ENCODE measurements at regions not wholly inside any gene's neighbourhood (a gene's known extent, or its start where the extent isn't known, plus 50 kb on each side); places are given as distances from the start of the nearest gene placed in this dataset.

DNA sequence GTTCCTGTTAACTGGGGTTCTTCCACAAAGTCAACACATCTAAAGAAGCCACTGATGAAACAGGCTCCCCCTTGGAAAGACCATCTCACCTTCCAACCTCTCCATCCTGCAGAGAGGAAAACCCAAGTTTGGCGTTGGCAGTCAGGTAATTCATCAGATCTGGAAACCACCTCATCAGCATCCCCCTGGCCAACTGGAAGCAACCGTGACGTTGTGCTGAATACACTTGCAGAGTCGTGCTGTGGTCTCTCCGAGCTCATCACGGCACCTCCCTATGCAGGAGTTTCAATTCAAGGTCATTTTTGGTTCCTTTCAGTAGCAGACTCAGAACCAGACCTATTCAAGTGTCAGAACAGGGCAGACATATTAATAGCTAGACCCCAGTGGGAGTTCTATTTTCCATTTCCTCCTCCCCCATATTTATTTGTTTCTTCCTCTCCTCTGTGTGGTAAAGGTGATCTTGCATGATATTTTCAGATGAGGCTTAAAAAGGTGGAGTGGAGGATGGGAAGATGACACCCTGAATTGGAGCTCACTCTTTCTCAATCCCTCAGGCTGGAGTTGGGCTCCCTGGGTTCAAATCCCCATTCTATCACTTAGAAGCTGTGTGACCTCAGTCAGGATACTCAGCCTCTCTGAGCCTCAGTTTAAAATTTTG lies 149.1 kb upstream of the ADO start:
- ChIA-PET CTCF (no interaction called here), POLR2A (no interaction called here)
- DNase-seq (ENCODE audit: extremely low spot score) = no peak
- no peak for TF ChIP-seq L3MBTL2 (conservative IDR thresholded peaks at IDR 0.05)
- no peak for TF ChIP-seq BHLHE40 (IDR thresholded peaks at IDR 0.05; ENCODE audit: borderline replicate concordance)
- no peak for TF ChIP-seq FOXA1 (IDR thresholded peaks at IDR 0.05)
- no peak for TF ChIP-seq CTBP1 (IDR thresholded peaks at IDR 0.05; ENCODE audit: borderline replicate concordance)
- no peak for TF ChIP-seq FOXM1 (IDR thresholded peaks at IDR 0.05; ENCODE audit: borderline replicate concordance)
- no peak for TF ChIP-seq ARNT (IDR thresholded peaks at IDR 0.05)
- no peak for TF ChIP-seq HDGF (IDR thresholded peaks at IDR 0.05; ENCODE audit: borderline replicate concordance)
- TF ChIP-seq, protein P1, sequence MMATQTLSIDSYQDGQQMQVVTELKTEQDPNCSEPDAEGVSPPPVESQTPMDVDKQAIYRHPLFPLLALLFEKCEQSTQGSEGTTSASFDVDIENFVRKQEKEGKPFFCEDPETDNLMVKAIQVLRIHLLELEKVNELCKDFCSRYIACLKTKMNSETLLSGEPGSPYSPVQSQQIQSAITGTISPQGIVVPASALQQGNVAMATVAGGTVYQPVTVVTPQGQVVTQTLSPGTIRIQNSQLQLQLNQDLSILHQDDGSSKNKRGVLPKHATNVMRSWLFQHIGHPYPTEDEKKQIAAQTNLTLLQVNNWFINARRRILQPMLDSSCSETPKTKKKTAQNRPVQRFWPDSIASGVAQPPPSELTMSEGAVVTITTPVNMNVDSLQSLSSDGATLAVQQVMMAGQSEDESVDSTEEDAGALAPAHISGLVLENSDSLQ (IDR thresholded peaks at IDR 0.05) = no peak
- no peak for TF ChIP-seq SP1 (IDR thresholded peaks at IDR 0.05)
- no peak for TF ChIP-seq NFRKB (IDR thresholded peaks at IDR 0.05)
- TF ChIP-seq ELF4 (IDR thresholded peaks at IDR 0.05) = no peak
- TF ChIP-seq TARDBP (IDR thresholded peaks at IDR 0.05) = no peak
- TF ChIP-seq FOXK2 (IDR thresholded peaks at IDR 0.05) = no peak
- no peak for TF ChIP-seq ZNF384 (IDR thresholded peaks at IDR 0.05)
- no peak for TF ChIP-seq SUZ12 (IDR thresholded peaks at IDR 0.05)
- TF ChIP-seq LEF1 (IDR thresholded peaks at IDR 0.05; ENCODE audit: borderline replicate concordance) = no peak

DNA sequence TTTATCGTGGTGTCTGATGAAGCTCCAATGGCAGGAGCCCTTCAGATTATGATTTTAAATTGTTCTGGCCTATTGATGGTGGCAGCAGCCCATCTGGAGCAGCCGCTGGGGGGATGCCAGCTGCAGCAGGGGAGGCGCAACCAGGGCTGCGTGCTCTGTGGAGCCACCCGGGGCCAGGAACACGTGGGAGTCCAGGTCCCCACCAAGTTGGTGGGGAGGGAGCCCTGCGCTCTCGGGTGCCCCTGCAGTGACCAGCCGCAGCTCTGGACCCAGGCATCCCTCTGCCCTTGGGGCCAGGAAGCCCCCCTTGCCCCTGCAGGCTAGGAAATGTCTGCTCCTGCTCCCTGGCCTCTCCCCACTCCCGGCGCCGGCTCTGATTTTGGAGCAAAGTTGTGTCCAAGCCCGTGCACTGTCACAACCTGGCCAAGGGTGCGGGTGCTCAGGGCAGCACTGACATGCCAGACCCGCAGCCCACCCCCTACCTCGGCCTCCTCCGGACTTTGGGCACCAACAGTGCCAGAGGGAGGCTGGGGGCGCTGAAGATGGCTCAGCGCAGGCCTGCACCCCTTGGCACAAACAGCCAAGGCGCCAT lies 147.2 kb upstream of the ADO start:
- ChIA-PET POLR2A (no interaction called here), CTCF (no interaction called here)
- no peak for TF ChIP-seq HDGF (IDR thresholded peaks at IDR 0.05; ENCODE audit: borderline replicate concordance)
- no peak for TF ChIP-seq NFRKB (IDR thresholded peaks at IDR 0.05)

DNA sequence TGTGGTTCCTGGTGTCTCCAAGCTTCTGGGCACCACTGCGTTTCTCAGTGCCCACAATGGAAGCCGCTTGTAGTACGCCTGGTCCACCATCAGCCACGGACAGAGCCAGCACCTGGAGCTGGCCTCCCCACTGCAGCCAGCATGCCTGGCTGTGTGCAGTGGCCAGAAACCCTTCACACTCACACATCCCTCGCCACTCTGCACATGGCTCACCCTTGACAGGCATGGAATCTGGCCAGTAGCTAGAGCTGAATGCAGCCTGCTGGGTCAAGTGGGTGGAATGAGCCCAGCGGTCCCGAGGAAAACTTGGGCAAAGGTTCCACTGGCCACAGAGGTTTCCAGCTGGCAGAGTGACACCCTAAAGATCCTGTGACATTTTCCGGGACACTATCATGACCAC lies 146.0 kb upstream of the ADO start:
- ChIA-PET POLR2A (no interaction called here), CTCF (no interaction called here)
- no peak for TF ChIP-seq SUZ12 (IDR thresholded peaks at IDR 0.05)
- no peak for TF ChIP-seq ELF4 (IDR thresholded peaks at IDR 0.05)
- DNase-seq (ENCODE audit: extremely low spot score) = no peak

More for the DNA sequence above, 147.2 kb upstream of the ADO start:
- DNase-seq (ENCODE audit: extremely low spot score) = no peak

DNA sequence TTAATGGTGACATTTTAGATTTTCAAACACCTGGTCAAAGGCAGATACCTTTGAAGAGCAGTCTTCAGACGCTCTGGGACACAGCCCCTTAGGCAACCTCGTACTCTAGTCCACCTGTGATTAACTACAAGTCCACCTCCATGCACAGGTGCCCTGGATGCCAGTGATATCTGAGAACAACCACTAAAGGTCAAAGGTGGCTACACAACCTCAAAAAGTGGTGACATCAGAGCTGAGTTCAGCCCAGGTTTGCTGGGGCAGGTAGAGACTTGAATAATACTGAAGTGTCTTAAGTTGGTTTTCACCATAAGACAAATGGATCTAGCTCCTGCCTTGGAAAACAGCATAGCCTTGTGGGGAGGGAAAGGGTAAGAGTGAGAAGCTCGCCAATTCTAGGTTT lies 143.4 kb upstream of the ADO start:
- POLR2A ChIA-PET = no interaction called here
- CTCF ChIA-PET = no interaction called here
- TF ChIP-seq L3MBTL2 (conservative IDR thresholded peaks at IDR 0.05) = no peak
- TF ChIP-seq BHLHE40 (IDR thresholded peaks at IDR 0.05; ENCODE audit: borderline replicate concordance) = no peak
- no peak for TF ChIP-seq LEF1 (IDR thresholded peaks at IDR 0.05; ENCODE audit: borderline replicate concordance)
- no peak for TF ChIP-seq FOXM1 (IDR thresholded peaks at IDR 0.05; ENCODE audit: borderline replicate concordance)
- no peak for TF ChIP-seq FOXK2 (IDR thresholded peaks at IDR 0.05)
- no peak for TF ChIP-seq TARDBP (IDR thresholded peaks at IDR 0.05)
- TF ChIP-seq SP1 (IDR thresholded peaks at IDR 0.05) = no peak
- TF ChIP-seq FOXA1 (IDR thresholded peaks at IDR 0.05) = no peak
- no peak for TF ChIP-seq ARNT (IDR thresholded peaks at IDR 0.05)
- no peak for TF ChIP-seq SUZ12 (IDR thresholded peaks at IDR 0.05)
- TF ChIP-seq, protein P1 (IDR thresholded peaks at IDR 0.05) = no peak
- no peak for TF ChIP-seq HDGF (IDR thresholded peaks at IDR 0.05; ENCODE audit: borderline replicate concordance)
- no peak for TF ChIP-seq ELF4 (IDR thresholded peaks at IDR 0.05)
- no peak for TF ChIP-seq ZNF384 (IDR thresholded peaks at IDR 0.05)
- TF ChIP-seq CTBP1 (IDR thresholded peaks at IDR 0.05; ENCODE audit: borderline replicate concordance) = no peak
- no peak for TF ChIP-seq NFRKB (IDR thresholded peaks at IDR 0.05)
- no peak for DNase-seq (ENCODE audit: extremely low spot score)

DNA sequence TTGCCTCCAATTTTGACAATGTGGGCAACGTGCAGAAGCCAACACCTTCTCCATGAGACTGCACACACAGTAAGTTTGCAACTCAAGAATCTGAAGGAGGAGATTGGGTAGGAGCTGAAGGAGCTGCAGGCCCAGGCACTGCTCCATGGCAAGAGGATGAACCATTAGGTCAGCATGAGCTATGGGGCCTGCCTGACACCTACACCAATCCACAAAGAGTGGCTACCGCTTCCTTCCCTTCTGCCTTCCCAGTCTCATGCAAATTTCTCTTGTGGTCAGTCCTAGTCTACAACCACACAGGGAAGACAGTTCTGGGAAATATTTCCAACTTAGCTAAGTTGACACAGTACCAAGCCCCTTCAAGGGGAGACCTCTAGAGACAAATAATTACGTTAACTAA lies 142.0 kb upstream of the ADO start:
- TF ChIP-seq FOXM1 (IDR thresholded peaks at IDR 0.05; ENCODE audit: borderline replicate concordance) = no peak
- no peak for TF ChIP-seq LEF1 (IDR thresholded peaks at IDR 0.05; ENCODE audit: borderline replicate concordance)
- TF ChIP-seq BHLHE40 (IDR thresholded peaks at IDR 0.05; ENCODE audit: borderline replicate concordance) = no peak
- TF ChIP-seq CTBP1 (IDR thresholded peaks at IDR 0.05; ENCODE audit: borderline replicate concordance) = no peak
- no peak for TF ChIP-seq SUZ12 (IDR thresholded peaks at IDR 0.05)
- no peak for TF ChIP-seq ELF4 (IDR thresholded peaks at IDR 0.05)
- no peak for TF ChIP-seq SP1 (IDR thresholded peaks at IDR 0.05)
- no peak for TF ChIP-seq L3MBTL2 (conservative IDR thresholded peaks at IDR 0.05)
- no peak for TF ChIP-seq FOXK2 (IDR thresholded peaks at IDR 0.05)
- ChIA-PET CTCF (no interaction called here), POLR2A (no interaction called here)
- no peak for DNase-seq (ENCODE audit: extremely low spot score)

DNA sequence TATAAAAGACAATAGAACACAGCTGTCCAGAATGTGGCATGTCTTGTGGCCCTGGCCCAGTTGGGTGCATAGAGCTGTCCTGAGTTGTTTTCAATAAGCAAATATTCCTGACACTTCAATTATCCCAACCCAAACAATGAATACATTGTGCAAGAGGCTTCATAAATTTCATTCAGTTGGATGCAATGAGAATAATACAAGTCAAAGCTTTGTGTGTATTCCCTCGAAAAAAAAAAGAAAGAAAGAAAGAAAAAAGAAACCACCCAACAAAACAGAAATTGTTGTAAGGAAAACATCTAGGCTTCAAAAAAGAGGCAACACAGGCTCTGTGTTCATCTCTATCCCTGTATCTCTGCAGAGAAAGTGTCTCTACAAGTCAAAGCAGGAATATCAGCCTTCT lies 138.7 kb upstream of the ADO start:
- TF ChIP-seq L3MBTL2 (conservative IDR thresholded peaks at IDR 0.05) = no peak
- no peak for TF ChIP-seq ZNF384 (IDR thresholded peaks at IDR 0.05)
- TF ChIP-seq FOXA1 (IDR thresholded peaks at IDR 0.05) = no peak
- no peak for TF ChIP-seq ARNT (IDR thresholded peaks at IDR 0.05)
- no peak for TF ChIP-seq FOXK2 (IDR thresholded peaks at IDR 0.05)
- no peak for TF ChIP-seq NFRKB (IDR thresholded peaks at IDR 0.05)
- TF ChIP-seq LEF1 (IDR thresholded peaks at IDR 0.05; ENCODE audit: borderline replicate concordance) = no peak
- no peak for TF ChIP-seq CTBP1 (IDR thresholded peaks at IDR 0.05; ENCODE audit: borderline replicate concordance)
- TF ChIP-seq, protein P1 (IDR thresholded peaks at IDR 0.05) = no peak
- no peak for TF ChIP-seq BHLHE40 (IDR thresholded peaks at IDR 0.05; ENCODE audit: borderline replicate concordance)
- TF ChIP-seq HDGF (IDR thresholded peaks at IDR 0.05; ENCODE audit: borderline replicate concordance) = no peak
- TF ChIP-seq ELF4 (IDR thresholded peaks at IDR 0.05) = no peak
- ChIA-PET CTCF (no interaction called here), POLR2A (no interaction called here)
- DNase-seq (ENCODE audit: extremely low spot score) = no peak
